Midbrain (tissue), 1 donor: ENCODE measurements at regions not wholly inside any gene's neighbourhood (a gene's known extent, or its start where the extent isn't known, plus 50 kb on each side); places are given as distances from the start of the nearest gene placed in this dataset.

ENCODE experiments used
- DNase-seq: peaks from one replicate; lab custom pipeline; 2025; lab: John Stamatoyannopoulos, UW

- no peak for DNase-seq
Measured at GRCh38 chr2:64829525-64829924, 159.7 kb upstream of the SLC1A4 start.

GRCh38 chr2:64831134-64831976, 157.8 kb upstream of the SLC1A4 start:
- DNase-seq = peak; percentile 80

GRCh38 chr2:64831977-64832328, 157.2 kb upstream of the SLC1A4 start:
- no peak for DNase-seq

- no peak for DNase-seq
Measured at GRCh38 chr2:64832936-64833335, 156.3 kb upstream of the SLC1A4 start.

- DNase-seq = no peak
Measured at GRCh38 chr2:64836566-64836965, 152.6 kb upstream of the SLC1A4 start.

- no peak for DNase-seq
Measured at GRCh38 chr2:64837116-64837731, 152.0 kb upstream of the SLC1A4 start.

- no peak for DNase-seq
Measured at GRCh38 chr2:64837925-64838641, 151.1 kb upstream of the SLC1A4 start.

GRCh38 chr2:64838817-64839216, 150.4 kb upstream of the SLC1A4 start:
- DNase-seq = no peak

- DNase-seq = no peak
Measured at GRCh38 chr2:64839844-64840243, 149.4 kb upstream of the SLC1A4 start.

GRCh38 chr2:64840426-64840881, 148.7 kb upstream of the SLC1A4 start:
- no peak for DNase-seq

- DNase-seq = no peak
Measured at GRCh38 chr2:64841461-64841860, 147.7 kb upstream of the SLC1A4 start.

GRCh38 chr2:64842030-64842429, 147.2 kb upstream of the SLC1A4 start:
- DNase-seq = no peak

- no peak for DNase-seq
Measured at GRCh38 chr2:64844087-64844486, 145.1 kb upstream of the SLC1A4 start.

- no peak for DNase-seq
Measured at GRCh38 chr2:64845273-64845905, 143.8 kb upstream of the SLC1A4 start.

GRCh38 chr2:64846177-64846576, 143.0 kb upstream of the SLC1A4 start:
- DNase-seq = no peak

GRCh38 chr2:64847930-64848329, 141.3 kb upstream of the SLC1A4 start:
- DNase-seq = no peak

- DNase-seq = no peak
Measured at GRCh38 chr2:64848363-64848762, 140.8 kb upstream of the SLC1A4 start.

- no peak for DNase-seq
Measured at GRCh38 chr2:64848945-64849344, 140.3 kb upstream of the SLC1A4 start.

GRCh38 chr2:64850642-64851041, 138.6 kb upstream of the SLC1A4 start:
- no peak for DNase-seq

GRCh38 chr2:64852771-64853241, 136.4 kb upstream of the SLC1A4 start:
- peak; percentile 18 for DNase-seq

- DNase-seq = no peak
Measured at GRCh38 chr2:64853306-64853705, 135.9 kb upstream of the SLC1A4 start.

GRCh38 chr2:64853894-64854293, 135.3 kb upstream of the SLC1A4 start:
- DNase-seq = no peak
